Body of pancreas (tissue), 4 donors: ENCODE measurements at regions not wholly inside any gene's neighbourhood (a gene's known extent, or its start where the extent isn't known, plus 50 kb on each side); places are given as distances from the start of the nearest gene placed in this dataset.
"Not testable (repeated sequence)": the region's sequence is repeated elsewhere in the genome, so short reads cannot be mapped to it uniquely, and the experiment has no call there.

Source experiments
- ATAC-seq: fragments of 150-250 bp; one replicate; pipeline ENCODE4 v1.9.1; 2016
- DNase-seq, 4 donors: peaks; one replicate each; pipeline ENCODE4 v3.0.0-alpha.2; 2019
- H3K27ac ChIP-seq, 4 donors: fragments of 200-600 bp; sonication (generic); 1 replicate in 3 of 4; 2 replicates in 1 of 4; pipeline versions ENCODE4 v1.5.1 to v1.6.1; 2016 to 2019; ENCODE audit warnings: mild to moderate bottlenecking in 1 of 4, mixed read lengths in 1 of 4, moderate library complexity in 1 of 4
- H3K27me3 ChIP-seq, 2 donors: fragments of 200-600 bp; sonication (generic); one replicate each; pipeline ENCODE4 v1.6.0; 2016; ENCODE audit warnings: mild to moderate bottlenecking in 1 of 2
- H3K36me3 ChIP-seq, 2 donors: fragments of 200-600 bp; sonication (generic); replicated peaks in 1 of 2; 2 replicates each; pipeline ENCODE4 v1.5.1; 2016; ENCODE audit warnings: low read depth in 2 of 2; ENCODE audit not compliant: insufficient read depth in 1 of 2
- H3K4me1 ChIP-seq: fragments of 200-600 bp; sonication (generic); one replicate; pipeline ENCODE4 v1.6.0; 2016
- H3K4me3 ChIP-seq, 2 donors: fragments of 200-600 bp; sonication (generic); 1 replicate in 1 of 2; 2 replicates in 1 of 2; pipeline ENCODE4 v1.5.1; 2016 to 2019
- H3K9me3 ChIP-seq, 3 donors: fragments of 200-600 bp; sonication (generic); 1 replicate in 2 of 3; 2 replicates in 1 of 3; pipeline ENCODE4 v1.5.1; 2016
- CTCF ChIP-seq, 7 experiments: fragments of 450-650 bp in 4 of 7; fragments of 200-600 bp in 3 of 7; sonication (generic) in 3 of 7; IDR thresholded peaks; one replicate each; pipeline ENCODE4 v1.5.1; 2016 to 2019; ENCODE audit warnings: antibody characterized with exemption in 7 of 7
- POLR2A ChIP-seq, 3 donors: fragments of 450-650 bp; IDR thresholded peaks; one replicate each; pipeline ENCODE4 v1.6.1; 2016; ENCODE audit warnings: antibody characterized with exemption in 3 of 3, mild to moderate bottlenecking in 2 of 3
- WGBS, 2 donors: methylation state at CpG; one replicate each; pipeline ENCODE4 v1.1.5; 2017; 5-methylcytosine and 5-hydroxymethylcytosine counted together
- intact Hi-C: fragments of 100-400 bp; cut with DNase I; formaldehyde crosslinking; loops from one replicate; pipeline ENCODE4 v1.15.1; 2023

GRCh38 chr4:3873408-3874027 lies 107.3 kb downstream of the ADRA2C start:
- DNase-seq (no peak), ATAC-seq (peak; percentile 18)
- no peaks in the 10 kb centered on the region for H3K4me1 ChIP-seq
- 15 to 30% methylated on average over 5 to 14 of the region's 14 CpGs for WGBS, 2 donors
- peaks cover 0 to 7% of the 10 kb centered on the region in 2 donors for H3K27me3 ChIP-seq
- intact Hi-C loops: loop anchor here (10.0 kb wide), 1 partner anchor 299 kb away; no protein-coding TSS in a partner anchor
- no peaks in the 10 kb centered on the region for H3K36me3 ChIP-seq
- H3K9me3 ChIP-seq: no peaks in the 10 kb centered on the region
- H3K27ac ChIP-seq: no peak overlapping the region
- TF ChIP-seq POLR2A (IDR thresholded peaks at IDR 0.05) (no peak), CTCF (IDR thresholded peaks at IDR 0.05) (no peak)
- H3K4me3 ChIP-seq: no peak overlapping the region

GRCh38 chr4:3874028-3874415 lies 107.8 kb downstream of the ADRA2C start:
- Histone ChIP-seq H3K27ac (no peak overlapping the region), H3K9me3 (no peaks in the 10 kb centered on the region), H3K36me3 (no peaks in the 10 kb centered on the region), H3K4me3 (no peak overlapping the region), H3K4me1 (no peaks in the 10 kb centered on the region), H3K27me3 (peaks cover 0 to 11% of the 10 kb centered on the region in 2 donors)
- no peak for DNase-seq
- no peak for TF ChIP-seq POLR2A (IDR thresholded peaks at IDR 0.05)
- TF ChIP-seq CTCF (IDR thresholded peaks at IDR 0.05): no peak
- 58 to 61% methylated on average over 16 of the region's 16 CpGs for WGBS, 2 donors
- intact Hi-C loops: loop anchor here (10.0 kb wide), 1 partner anchor 299 kb away; no protein-coding TSS in a partner anchor
- ATAC-seq: no peak

GRCh38 chr4:3874525-3875110 lies 108.4 kb downstream of the ADRA2C start:
- no peak for DNase-seq
- Histone ChIP-seq H3K9me3 (no peaks in the 10 kb centered on the region), H3K4me1 (no peaks in the 10 kb centered on the region), H3K4me3 (no peak overlapping the region), H3K27me3 (peaks cover 0 to 17% of the 10 kb centered on the region in 2 donors), H3K27ac (no peak overlapping the region), H3K36me3 (no peaks in the 10 kb centered on the region)
- intact Hi-C loops: loop anchor here (10.0 kb wide), 1 partner anchor 300 kb away; no protein-coding TSS in a partner anchor
- ATAC-seq: no peak
- WGBS, 2 donors: 44 to 48% methylated on average over 11 of the region's 11 CpGs
- no peak for TF ChIP-seq POLR2A (IDR thresholded peaks at IDR 0.05)
- TF ChIP-seq CTCF (IDR thresholded peaks at IDR 0.05): no peak

- no peak for TF ChIP-seq POLR2A (IDR thresholded peaks at IDR 0.05)
- no peak for TF ChIP-seq CTCF (IDR thresholded peaks at IDR 0.05)
- no peak for ATAC-seq
- Histone ChIP-seq H3K36me3 (no peaks in the 10 kb centered on the region), H3K9me3 (no peaks in the 10 kb centered on the region), H3K4me3 (no peak overlapping the region), H3K27me3 (peaks cover 0 to 22% of the 10 kb centered on the region in 2 donors), H3K27ac (no peak overlapping the region), H3K4me1 (peaks cover 7% of the 10 kb centered on the region)
- 36 to 42% methylated on average over 4 of the region's 4 CpGs for WGBS, 2 donors
- intact Hi-C loops: loop anchor here (10.0 kb wide), 1 partner anchor 301 kb away; no protein-coding TSS in a partner anchor
- DNase-seq: no peak
Measured at GRCh38 chr4:3875466-3875865, 109.3 kb downstream of the ADRA2C start.

GRCh38 chr4:3876057-3876845 lies 110.1 kb downstream of the ADRA2C start:
- not testable (repeated sequence) for ATAC-seq
- 45 to 49% methylated on average over 3 to 17 of the region's 24 CpGs for WGBS, 2 donors
- intact Hi-C loops: loop anchor here (10.0 kb wide), 1 partner anchor 301 kb away; no protein-coding TSS in a partner anchor

More at GRCh38 chr4:3876057-3876845, 110.1 kb downstream of the ADRA2C start:
- H3K9me3 ChIP-seq, H3K36me3 ChIP-seq, H3K27ac ChIP-seq, H3K4me3 ChIP-seq, DNase-seq: not testable (repeated sequence)
- peaks cover 0 to 22% of the 10 kb centered on the region in 2 donors for H3K27me3 ChIP-seq
- peaks cover 10% of the 10 kb centered on the region for H3K4me1 ChIP-seq
